Middle frontal gyrus (tissue), 1 donor: ENCODE measurements at regions not wholly inside any gene's neighbourhood (a gene's known extent, or its start where the extent isn't known, plus 50 kb on each side); places are given as distances from the start of the nearest gene placed in this dataset.
"Not testable (repeated sequence)": the region's sequence is repeated elsewhere in the genome, so short reads cannot be mapped to it uniquely, and the experiment has no call there.

Experiments
- DNase-seq: peaks from one replicate; pipeline ENCODE4 v3.0.0-alpha.2; 2015; ENCODE audit warnings: low spot score; ENCODE audit errors: extremely low spot score

DNA sequence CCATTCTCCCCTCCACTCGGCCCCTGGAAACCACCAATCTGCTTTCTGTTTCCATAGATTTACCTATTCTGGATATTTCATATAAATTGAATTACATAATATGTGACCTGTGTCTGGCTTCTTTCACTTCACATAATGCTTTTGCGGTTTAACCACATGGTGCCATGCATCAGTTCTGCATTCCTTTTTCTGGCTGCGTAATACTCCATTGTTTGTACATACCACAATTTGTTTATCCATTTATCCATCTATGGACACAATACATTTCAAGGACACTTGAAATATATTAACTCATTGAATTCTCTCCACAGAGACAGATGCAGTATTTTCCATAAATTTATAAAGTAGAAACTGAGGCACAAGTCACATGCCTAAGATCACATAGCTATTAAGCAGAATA, 110.3 kb upstream of the ETV6 start:
- no peak for DNase-seq

DNA sequence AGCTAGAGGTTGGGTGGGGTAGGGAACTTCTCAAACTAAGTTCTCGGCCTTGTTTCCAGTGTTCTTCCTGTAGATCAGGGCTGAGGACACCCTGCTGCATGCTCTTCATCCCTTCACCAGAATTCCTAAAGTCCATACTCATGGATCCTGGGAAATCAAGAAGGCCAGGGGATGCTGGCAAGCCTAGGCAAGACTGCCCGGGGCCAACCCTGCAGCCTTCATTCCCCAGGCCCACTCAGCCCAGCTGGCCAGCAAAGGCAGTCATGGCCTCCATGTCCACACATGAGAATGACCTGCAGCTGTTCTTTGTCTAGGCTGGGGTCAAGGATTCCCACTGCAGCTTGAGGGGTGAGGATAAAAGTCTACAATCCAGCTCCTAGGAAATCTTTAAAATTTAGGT, 109.3 kb upstream of the ETV6 start:
- no peak for DNase-seq

DNA sequence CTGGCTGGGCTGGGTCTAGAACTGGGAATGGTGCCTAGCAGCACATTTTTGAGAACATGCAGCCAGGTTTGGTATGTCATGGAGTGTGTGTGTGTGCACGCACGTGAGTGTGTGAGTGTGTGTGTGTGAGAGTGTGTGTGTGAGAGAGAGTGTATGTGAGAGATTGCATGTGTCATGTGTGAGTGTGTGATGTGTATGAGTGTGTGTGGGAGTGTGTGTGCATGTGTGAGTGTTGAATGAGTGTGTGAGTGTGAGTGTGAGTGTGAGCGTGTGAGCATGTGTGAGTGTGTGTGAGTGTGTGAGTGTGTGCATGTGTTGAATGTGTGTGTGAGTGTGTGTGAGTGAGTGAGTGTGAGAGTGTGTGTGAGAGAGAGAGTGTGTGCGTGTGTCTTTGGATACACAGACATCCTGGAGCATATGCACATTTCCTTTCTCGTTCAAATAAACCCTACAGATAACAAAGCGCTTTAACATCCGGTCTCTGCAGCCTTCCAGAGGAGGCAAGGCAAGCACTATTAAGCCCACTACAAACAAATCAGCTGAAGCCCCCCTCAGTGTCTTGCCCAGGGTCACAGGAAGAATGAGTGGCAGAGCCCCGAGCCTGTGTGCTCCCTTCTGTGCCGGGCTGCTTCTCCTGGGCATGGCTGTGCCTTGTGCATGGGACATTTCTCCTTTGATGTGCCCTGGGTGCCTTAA, 108.7 kb upstream of the ETV6 start:
- no peak for DNase-seq

DNA sequence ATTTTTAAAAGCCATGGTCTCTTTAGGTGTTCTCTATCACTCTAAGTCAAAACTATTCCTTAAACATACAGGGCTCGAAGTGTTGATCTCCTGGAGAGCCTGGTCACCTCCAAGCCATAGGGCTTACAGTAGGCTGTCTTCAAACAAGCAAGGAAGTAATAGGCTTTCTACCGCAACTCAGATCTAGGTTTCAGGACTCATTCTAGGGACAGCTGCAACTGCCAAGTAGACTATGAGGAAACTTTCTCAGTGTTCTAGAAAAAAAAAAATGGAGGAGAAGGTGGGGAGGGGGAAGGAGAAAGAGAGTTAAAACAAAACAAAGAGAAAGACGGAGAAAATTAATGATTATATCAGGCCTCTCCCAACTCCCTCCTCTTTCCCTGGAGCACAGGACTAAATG, 106.9 kb upstream of the ETV6 start:
- DNase-seq, result no peak

DNA sequence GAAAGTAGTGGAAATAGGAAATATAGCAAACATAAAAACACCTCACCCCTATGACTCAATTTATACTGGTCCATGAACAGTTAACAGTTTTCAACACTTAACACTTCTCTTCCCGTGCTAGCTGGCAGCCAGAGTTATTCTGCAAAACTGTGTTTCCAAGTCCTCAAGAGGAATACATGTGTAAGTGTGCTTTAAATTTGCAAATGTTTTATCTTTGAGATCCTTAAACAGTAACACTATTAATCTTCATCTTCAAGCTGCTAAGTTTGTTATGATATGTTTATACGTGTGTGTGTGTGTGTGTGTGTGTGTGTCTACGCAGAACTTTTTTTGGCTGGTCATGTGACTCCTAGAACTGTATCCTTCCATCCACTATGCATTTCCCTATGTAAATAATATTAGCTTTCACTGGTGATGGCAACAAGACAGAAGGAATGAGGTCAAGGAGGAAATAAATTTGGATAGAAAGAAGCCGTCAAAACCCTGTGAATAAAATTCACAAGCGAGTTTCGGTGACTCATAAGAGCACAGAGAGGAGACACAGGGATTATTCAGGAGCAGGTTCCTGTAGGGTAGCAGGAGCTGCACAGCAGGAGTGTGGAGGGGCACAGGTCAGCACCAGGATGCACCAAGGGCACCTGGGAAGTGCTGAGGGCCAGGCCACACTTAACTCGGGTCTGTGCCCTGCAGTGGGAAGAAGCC, 105.9 kb upstream of the ETV6 start:
- DNase-seq, result no peak

DNA sequence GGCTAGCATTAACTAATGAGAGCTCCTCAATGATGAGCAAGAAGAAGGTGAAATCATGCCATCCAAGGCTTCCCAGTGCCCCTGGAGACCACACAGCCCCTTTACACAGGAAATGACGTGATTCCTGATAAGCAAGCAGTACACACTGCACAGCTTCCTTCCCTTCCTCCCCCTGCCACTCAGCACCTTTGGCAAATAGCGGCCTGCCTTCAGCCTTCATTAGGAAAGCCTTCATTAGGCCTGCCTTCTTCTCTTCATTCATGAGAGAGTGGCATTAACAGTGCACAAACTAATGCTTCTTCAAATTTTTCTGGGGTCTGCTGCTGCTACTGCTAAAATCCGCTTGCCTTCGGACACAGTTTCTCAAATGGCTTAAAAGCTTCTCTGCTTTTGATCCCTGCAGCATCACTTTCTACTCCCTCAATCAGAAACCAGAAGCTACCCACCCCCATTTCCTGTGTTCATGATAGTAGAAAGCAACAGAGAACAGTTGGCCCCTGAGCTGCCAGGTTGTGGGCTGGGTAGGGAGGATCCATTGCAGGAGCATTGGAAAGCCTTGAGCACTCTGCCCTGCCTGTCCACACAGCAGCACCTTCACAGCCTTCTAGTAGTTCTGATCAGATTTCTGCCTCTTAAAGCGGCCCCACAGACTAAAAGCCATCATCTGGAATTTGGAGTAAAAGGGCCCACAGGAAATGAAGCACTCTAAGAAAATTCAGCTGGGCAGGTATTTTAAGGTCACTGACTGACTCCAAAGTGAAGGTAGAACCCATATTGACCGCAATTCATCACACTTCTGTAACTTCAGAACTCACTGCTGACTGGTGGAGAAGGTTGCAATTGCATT, 103.8 kb upstream of the ETV6 start:
- DNase-seq, result no peak

DNA sequence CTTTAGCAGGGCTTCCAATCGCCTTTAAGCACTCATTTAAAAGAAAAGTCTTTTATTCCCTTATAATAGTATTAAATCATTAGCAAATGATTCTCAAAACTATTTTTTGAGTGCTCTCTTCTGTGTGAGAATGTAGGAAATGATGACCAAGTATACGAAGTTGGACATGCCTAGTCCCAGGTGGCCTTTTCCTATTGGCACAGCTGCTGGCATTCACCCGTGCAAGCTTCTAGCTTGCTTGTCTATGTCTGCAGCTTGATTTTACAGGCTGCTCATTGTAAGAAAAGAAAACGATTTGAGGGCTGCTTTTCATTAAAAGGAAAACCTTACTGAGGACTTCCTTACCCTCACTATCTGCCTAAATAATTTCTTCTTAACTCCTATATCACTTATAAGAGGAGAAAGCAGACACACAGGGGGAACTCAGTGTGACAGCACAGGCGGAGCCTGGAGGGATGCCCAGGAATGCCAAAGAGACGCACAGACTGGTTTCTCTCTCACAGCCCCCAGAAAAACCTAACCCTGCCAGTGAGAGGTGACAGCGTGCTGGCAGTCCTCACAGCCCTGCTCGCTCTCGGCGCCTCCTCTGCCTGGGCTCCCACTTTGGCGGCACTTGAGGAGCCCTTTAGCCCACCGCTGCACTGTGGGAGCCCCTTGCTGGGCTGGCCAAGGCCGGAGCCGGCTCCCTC, 102.7 kb upstream of the ETV6 start:
- not testable (repeated sequence) for DNase-seq

DNA sequence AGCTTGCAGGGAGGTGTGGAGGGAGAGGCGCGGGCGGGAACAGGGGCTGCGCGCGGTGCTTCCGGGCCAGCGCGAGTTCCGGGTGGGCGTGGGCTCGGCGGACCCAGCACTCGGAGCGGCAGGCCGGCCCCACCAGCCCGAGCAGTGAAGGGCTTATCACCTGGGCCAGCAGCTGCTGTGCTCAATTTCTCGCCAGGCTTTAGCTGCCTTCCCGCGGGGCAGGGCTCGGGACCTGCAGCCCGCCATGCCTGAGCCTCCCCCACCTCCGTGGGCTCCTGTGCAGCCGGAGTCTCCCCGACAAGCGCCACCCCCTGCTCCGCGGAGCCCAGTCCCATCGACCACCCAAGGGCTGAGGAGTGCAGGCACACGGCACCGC, 102.2 kb upstream of the ETV6 start:
- DNase-seq, result not testable (repeated sequence)

DNA sequence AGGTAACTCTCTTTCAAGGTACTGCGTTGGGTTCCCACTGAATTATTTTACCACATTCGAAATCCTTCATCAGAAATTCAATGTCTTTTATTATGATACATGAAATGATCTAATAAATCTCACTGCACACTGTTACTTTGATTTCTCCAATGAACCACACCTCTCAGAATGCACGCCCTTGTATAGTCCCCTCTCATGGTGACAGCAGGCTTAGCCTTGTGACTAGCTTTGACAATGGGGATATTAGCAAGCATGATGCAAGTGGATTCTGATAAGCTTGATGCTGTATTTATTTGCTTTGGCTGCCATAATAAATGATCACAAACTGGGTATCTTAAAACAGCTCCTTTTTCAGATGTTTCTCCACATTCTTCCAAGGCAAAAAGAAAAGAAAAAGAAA, 100.4 kb upstream of the ETV6 start:
- DNase-seq, result no peak

DNA sequence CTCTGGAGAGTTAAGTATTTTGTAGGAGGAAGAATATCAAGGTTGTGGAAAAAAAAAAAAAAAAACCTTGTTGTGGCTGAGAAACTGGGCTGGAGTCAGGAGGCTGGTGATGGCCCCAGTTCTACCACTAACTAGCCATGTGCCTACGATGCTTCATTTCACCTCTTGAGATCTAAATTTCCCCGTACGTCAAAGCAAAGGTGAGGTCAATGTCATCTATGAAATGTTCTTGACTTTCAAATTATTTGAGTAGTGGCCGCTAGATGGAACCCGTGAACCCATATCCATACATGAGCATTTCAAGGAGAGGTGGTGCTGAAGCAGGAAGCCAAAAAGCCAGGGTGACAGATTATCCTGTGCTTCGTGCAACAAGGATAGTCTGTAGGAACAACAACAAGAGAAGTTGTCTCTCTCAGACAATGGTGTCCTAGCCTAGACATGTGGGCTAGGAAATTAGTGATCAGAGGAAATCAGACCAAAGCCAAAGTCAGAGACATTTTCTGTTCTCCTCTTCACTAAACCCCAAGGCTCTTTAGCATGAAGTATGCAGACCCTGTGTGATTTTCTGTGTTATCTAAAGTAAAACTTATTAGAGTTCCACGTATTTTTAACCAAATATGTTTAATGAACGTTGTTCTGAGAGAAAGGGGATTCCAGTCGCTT, 95.5 kb upstream of the ETV6 start:
- no peak for DNase-seq

DNA sequence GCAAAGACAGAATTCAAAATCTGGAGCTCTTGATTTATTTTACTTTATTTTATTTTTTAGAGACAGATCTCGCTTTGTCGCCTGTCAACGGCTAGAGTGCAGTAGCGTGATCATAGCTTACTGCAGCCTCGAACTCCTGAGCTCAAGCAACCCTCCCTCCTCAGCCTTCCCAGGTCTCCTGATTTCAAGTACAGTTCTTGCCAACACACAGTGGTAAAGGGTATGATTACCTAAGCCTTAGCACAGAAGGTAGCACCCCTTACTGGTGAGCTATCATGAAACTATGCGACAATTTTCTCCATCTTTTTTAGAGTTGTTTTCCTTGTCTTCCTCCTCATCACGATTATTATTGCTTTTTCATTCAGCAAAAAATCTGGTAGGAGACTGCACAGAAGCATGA, 94.3 kb upstream of the ETV6 start:
- DNase-seq, result no peak

DNA sequence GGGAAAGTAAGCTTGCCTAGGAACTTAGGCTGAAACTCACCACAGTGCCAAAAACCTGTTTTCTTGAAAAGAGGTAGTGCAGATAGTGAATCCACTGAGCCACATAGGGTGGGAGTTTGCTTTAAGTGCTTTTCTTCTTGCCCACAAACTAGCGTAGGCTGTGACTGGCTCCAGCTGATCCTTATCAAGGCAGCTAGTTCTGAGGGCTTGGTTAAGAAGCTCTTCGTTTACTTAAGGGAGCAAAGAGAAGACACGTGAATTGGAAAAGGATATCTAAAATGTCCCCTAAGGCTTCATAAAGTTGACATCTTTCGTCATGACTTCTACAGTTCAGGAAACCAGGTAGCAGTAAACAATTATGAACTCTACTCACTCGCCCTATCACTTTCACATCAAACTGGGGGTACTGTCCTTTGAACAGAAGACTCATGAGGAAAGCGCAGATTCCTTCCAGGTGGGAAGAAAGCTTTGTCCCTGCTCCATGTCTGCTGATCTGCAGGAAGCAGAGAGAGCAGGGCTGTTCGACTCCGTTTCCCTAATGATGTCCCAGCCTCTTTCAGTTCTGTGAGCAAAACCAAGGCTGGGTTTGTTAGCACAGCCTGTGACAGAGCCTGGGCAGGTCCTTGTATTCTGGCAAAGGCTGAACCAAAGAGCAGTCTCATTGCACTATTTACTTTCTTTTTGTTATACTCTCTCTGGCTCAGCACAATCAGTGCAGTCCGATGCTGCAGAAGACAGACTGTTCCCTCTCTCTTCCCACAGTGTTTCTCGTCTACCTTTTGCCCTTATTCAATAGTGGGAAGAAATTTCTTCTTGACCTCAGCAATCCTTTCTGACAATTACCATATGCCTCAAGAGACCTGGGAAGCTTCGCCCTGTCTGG, 93.5 kb upstream of the ETV6 start:
- no peak for DNase-seq

DNA sequence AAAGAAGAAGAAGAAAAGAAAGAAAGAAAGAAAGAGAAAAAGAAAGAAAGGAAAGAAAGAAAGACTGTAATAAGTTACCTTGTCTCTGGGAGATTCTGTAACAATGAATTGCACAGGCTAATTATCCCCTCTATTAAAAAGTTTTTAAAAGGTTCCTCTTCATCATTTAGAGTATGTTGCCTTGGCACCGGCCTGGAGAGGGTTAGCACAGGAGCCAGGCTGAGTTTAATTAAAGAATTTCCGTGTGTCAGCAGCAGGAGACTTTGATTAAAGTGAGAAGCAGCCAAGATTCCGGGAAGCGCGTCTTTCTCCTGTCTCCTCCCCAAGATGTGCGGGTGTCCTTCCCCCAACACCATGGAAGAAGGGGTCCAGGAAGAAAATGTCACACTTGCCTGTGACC, 92.8 kb upstream of the ETV6 start:
- no peak for DNase-seq

DNA sequence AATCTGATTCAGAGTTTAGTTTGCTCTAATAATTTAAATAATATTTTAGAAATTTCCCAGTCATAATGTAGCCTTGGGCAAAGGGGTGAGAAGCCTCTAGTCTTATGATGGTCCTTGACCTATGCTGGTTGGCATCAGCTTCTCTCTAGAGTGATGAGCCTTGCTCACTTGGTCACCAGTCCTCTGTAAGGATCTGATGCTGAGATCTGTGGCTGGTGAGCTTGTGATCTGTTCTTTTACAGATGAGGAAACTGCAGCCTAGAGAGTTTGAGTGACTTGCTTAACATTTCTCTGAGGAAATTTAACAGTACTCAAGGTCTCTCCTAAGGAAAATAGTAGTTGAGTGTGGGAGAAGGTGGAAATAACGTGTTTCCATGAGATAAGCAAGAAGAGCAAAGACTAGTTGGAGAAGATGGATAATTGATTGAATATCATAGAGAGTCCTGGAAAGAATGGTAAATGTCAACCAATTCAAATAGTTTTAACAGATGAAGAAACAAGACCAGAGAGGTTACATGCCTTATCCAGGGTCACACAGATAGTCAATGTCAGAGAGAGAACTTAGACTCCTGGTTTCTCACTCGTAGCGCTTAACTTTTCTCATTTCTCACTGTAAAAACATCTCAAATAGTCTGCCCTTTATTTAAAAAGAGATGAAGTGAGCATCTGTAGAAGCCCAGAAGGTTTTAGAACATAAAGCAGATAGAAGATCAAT, 89.7 kb upstream of the ETV6 start:
- DNase-seq, result no peak

DNA sequence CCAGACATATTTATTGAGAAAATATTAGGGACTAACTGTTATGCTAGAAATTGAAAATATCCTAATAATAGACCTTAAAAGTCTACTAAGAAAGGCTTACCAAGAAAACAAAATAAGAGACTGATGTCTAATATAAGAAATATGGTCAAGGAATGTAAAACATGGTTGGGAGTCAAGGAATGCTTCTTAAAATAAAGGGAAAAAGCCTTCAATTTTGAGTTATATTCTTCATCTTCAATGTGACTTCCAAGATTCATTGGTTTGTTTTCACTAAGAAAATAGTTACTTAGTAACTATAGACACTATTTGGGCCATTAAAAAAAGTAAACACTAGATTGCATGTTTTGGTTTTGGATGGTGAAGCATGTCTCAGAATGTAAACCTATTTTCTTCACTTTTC, 88.1 kb upstream of the ETV6 start:
- no peak for DNase-seq

DNA sequence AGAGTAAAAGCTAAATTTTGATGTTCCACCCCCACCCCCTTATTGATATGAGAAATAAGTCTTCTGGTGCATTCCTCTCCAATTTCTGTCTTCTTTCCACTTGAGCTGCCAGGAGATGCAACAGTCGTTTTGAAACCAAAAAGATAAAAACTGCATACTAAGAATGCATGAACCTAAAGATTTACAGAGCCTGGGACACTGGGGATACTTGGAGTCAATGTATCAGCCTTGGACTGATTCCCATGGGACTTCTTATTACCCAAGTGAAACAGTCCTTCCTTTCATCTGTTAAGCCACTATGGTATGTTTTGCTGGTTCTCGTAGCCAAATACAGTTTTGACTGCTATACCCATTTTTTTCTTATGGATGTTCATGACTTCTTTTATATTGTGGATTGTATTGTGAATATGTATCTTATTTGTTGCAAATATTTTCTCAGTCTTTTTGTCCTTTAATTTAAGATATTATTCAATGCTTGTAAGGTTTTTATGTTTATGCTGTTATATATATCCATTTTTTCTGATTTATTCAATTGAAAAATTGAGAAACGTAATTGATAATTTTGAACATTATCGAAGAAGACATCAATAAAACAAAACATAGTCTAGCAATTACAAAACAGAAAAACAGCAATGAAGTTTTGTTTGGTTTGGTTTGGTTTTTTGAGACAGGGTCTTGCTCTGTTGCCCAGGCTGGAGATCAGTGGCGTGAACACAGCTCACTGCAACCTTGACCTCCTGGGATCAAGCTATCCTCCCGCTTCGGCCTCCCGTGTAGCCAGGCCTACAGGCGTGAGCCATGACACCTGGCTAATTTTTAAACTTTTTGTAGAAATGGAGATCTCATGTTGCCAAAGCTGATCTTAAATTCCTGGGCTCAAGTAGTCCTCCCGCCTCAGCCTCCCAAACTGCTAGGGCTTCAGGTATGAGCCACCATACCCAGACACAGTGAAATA, 85.4 kb upstream of the ETV6 start:
- DNase-seq, result no peak

DNA sequence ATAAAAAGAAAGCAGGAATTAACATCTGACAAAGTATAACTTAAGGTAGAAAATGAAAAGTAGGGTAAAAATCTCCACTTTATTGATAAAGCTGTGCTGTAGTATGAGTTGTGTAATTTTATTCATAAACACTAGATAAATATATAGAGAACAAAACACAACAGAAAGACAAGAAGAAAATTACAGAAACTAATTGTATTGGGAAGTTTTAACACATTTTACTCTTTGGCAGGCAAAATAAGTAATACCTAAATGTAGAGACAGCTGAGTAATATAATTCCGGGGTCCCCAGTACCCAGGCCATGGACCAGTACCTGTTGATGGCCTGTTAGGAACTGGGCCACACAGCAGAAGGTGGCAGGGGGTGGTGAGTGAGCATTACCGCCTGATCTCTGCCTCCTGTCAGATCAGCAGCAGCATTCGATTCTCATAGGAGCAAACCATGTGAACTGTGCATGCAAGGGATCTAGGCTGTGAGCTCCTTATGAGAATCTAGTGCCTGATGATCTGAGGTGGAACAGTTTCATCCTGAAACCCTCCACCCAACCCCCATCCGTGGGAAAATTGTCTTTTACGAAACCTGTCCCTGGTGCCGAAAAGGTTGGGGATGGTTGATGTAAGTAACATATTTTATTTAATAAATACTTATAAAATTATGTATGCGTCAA, 84.4 kb upstream of the ETV6 start:
- no peak for DNase-seq

DNA sequence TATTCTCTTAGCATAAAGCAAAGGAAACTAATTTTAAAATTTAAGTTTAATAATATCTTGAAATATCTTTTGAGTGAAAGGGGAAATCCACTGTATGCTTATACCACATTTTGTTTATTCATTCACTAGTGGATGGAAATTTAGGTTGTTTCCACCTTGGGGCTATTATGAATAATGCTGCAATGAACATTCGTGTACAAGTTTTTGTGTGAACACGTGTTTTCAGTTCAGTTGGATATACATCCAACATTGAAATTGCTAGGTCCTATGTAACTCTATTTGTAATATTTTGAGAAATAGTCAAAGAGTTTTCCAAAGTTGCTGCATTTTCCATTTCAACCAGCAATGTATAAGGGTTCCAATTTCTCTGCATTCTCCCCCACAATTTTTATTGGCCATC, 83.7 kb upstream of the ETV6 start:
- DNase-seq, result no peak
